NCI-H82 treated with DMSO at 0.1 percent for 48 hours (cell line): ENCODE measurements at regions not wholly inside any gene's neighbourhood (a gene's known extent, or its start where the extent isn't known, plus 50 kb on each side); places are given as distances from the start of the nearest gene placed in this dataset.

Experiments
- DNase-seq: peaks from one replicate; lab custom pipeline; 2025; ENCODE audit not compliant: unreplicated experiment; lab: John Stamatoyannopoulos, UW

DNA sequence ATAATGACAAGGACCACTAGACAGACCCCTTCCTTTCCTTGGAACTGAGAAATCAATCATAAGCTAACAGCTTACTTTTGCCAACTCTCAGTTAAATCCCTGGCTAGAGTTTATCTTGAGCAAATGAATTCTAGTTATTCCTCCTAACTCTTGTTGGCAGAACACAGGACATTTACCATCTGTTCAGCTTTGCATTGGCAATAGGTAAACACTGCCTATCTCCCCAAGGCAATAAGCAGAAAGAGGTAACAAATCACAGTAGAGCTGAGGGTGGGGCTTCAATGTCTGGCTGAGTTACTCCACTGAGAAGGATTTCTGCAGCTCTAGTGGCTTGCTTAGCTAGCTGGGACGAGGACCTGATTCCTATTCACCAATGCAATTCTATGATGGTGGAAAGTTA, 503.3 kb upstream of the GRIA1 start:
- DNase-seq = no peak

DNA sequence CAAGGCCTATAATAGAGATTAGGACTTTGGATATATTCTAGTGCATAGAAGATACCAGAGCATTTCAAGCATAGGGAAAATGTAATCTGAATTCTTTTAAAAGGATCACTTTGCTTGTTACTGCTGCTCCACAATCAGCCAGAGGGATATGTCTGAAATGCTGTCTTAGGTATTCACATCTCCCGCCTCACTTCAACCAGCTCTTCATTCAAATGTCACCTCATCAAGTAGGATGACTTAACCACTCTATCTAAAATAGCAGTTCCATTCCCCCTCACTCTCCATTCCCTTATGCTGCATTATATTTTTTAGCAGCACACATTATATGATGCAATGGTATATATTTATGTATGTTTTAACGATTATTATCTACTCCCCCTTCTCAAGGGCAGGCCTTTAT, 500.3 kb upstream of the GRIA1 start:
- DNase-seq = no peak

DNA sequence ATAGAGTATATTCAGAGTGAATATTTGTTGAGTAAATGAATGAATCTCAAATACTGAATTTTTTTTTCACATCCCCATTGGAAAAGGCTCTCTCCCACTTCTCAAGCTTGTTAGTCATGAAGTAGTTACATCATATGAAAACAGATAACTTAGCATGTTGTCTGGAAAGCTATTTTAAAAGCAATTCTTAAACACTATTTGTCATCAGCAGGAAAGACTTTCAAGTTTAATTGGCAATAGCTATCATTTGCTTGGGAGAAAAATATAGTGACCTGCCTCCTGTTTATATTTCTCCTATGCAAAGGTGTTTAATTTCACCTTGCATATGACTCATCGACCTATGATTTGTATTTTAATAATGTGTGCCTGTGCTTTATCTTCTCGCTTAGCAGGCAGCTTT, 499.8 kb upstream of the GRIA1 start:
- no peak for DNase-seq

DNA sequence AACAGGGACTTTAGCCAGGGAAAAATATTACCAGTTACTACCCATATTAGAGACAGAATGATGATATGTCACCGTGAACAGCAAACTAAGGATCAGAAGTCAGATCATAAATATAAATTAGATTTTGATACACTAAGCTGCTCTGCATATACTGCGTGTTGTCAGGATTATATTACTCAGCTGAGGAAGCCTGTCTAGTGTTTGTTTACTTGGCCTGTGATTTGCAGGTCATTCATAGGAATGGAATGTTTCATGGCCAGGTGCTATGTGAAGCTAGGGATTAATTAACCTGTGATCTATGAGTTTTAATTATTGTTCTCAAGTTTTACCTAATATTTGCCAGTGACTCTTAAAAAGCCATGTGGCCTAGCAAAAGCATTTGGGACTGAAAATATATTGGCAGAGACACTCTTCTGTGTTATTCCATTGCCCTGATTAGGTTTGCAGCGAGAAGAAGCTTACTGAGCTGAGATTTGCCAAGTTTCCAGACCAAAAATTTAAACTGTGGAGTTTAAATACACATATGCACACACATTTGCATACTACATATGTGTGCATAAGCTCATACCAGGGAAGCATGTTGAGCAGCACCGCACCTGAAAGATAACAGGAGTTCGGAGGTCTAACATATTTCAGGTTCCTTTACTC, 496.3 kb upstream of the GRIA1 start:
- no peak for DNase-seq

- DNase-seq = no peak
These were observed 495.2 kb upstream of the GRIA1 start for GRCh38 chr5:152995214-152995725.

- DNase-seq = no peak
These were observed 484.8 kb upstream of the GRIA1 start for GRCh38 chr5:153005711-153006110.

- DNase-seq = no peak
These were observed 483.8 kb upstream of the GRIA1 start for GRCh38 chr5:153006681-153007080.

GRCh38 chr5:153014194-153014593, 476.3 kb upstream of the GRIA1 start:
- DNase-seq = no peak

DNA sequence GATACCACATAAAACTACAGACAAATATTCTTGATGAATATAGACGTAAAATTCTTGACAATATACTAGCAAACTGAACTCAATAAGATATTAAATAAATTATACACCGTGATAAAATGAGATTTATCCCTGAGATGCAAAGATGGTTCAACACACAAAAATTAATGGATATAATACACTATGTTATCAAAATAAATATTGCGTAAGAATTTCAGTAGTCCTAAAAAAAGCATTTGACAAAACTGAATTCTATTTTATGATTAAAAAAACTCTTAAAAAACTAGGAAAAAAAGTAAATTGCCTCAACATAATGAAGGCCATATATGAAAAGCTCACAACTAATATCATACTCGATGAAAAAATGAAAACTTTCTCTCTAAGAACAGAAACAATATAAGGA, 472.3 kb upstream of the GRIA1 start:
- DNase-seq = no peak

GRCh38 chr5:153030755-153031725, 459.4 kb upstream of the GRIA1 start:
- DNase-seq = no peak

DNA sequence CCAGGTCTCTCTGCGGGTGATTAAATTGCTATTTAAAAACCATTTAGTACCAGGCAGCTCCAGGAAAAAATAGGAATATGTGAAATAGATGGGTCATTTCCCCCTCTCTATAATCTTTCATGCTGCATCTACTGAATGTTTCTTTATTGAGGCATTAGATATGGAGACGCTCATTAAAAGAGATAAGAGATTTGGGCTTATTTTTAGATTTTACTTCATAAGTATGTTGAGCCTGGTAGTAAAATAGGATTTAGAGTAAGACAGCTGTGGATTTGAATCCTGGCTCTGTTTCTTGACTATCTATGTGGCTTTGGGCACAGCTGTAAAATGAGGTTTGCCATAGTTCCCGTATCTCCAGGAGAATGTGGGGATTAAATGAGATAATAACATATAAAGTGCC, 451.0 kb upstream of the GRIA1 start:
- DNase-seq = no peak

DNA sequence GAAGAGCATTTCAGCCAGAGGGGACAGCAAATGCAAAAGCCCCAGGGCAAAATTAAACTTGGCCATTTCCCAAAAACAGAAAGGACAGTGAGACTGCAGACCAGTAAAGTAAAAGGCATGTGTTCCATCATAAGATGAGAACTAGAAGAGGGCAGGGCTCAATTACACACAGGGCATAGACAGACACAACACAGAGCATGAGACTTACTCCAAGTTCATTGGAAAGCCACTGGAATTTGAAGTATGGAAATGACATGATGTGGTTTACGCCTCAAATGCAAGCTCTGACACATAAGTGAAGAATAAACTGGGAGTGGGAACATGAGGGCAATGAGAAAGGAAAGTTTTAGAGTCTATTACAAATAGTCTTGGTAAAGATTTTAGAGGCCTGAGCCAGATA, 446.6 kb upstream of the GRIA1 start:
- no peak for DNase-seq

DNA sequence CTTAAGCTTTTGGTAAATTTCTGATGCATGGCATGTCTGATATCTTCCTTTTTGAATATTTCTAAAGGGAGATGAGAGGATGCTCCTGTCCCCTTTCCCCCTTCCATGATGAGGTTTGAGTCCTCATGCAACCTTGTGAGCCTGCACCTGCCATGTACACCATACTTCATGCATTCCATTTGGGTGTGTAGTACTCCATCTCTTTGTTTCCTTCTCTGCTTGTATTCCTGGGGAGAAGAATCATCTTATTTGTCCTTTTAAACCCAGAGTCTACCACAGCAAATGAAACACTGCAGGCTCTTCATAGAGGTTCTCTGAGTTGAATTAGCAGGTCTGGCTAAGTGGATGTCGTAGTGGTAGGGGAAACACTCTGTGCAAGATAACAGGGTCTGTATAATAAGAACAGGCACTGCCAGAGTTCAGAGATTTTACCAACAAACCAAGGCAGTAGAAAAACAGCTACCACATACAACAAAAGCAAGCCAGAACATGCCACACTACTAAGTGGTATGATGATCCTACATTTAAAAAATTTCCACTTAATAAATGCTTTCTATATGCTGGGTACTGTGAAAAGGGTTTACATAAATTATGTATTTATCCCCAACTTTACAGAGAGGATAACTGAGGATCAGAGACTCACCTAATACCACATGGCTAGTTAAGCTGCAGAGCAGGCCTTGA, 439.8 kb upstream of the GRIA1 start:
- DNase-seq = no peak

- DNase-seq = no peak
These were observed 424.2 kb upstream of the GRIA1 start for GRCh38 chr5:153066281-153066680.

DNA sequence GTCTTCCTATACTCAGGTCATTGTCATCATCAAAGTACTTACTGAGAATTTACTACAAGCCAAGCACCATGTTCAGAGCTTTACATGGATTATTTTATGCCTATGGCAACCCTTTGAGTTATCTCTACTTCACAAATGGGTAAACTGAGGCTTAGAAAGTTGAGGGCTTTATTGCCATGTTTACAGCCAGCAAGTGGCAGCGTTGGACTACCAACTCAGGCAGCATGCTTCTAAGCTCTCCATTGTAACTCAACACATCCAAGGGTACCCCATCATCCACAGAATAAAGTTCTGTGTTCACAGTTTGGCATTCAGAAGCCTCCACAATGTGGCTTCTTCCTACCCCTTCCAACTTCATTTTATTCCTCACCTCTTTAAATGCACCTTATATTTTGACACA, 422.6 kb upstream of the GRIA1 start:
- DNase-seq = no peak

GRCh38 chr5:153079396-153079795, 411.1 kb upstream of the GRIA1 start:
- no peak for DNase-seq

GRCh38 chr5:153080940-153081339, 409.5 kb upstream of the GRIA1 start:
- DNase-seq = peak; percentile 1

DNA sequence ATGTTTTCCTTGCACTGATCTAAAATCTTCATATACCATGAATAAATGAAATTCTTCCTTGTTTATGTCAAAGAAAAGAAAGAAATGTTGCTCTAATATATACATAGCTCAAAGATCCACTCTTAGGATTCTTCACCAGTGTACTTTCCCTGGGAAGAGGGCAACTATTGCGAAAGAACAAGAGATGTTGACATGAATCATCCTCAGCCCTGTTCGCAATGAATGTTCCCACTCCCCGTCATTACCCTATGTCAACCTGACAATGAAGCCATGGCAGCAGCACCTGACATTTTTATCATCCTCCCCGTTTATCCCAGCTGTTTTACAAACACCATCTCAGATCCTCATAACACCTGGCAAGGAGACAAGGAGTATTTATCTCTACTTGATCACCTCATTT, 409.1 kb upstream of the GRIA1 start:
- no peak for DNase-seq

DNA sequence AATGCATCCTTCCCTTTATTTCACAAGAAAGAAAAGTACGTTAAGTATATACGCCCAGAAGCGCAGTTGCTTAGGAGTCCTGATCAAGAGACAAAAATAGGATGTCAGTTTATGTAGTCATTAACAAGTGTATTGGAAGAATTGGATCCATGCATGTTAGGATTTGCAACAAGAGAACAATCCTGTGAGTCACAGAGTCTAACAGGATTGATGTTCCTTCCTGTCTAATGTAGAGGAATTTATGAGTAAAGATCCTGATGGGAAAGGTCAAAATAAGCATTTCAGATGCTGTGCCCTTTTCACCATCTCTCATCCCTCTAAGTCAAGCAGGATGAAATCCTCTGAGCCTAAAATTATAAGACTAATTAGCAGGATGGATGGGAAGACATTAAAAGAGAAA, 406.0 kb upstream of the GRIA1 start:
- DNase-seq = peak; percentile 54

DNA sequence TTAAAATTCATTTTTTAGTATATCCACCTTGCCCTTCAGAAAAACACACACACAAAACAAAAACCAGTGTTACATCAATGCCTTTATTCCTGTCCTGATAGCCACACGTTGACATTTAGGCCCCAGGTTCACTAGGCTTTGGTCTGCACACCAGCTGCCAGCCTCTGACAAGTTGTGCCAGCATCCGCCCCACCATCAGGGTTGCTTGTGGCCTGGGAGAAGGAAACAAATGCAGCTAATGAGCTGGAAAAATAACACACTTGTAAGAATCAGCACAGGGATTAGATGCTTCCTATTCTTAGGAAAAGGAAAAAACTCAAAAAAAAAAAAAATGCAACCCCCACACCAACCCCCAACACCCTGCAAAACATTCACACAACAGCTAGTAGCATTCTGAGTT, 404.0 kb upstream of the GRIA1 start:
- no peak for DNase-seq

- DNase-seq = no peak
These were observed 401.9 kb upstream of the GRIA1 start for GRCh38 chr5:153088538-153088937.

GRCh38 chr5:153094333-153094732, 396.1 kb upstream of the GRIA1 start:
- DNase-seq = no peak
